ENCODE measurements at regions not wholly inside any gene's neighbourhood (a gene's known extent, or its start where the extent isn't known, plus 50 kb on each side); places are given as distances from the start of the nearest gene placed in this dataset.
A peak's percentile ranks its signal among the peaks of the same experiment; 100 is the strongest.

DNA sequence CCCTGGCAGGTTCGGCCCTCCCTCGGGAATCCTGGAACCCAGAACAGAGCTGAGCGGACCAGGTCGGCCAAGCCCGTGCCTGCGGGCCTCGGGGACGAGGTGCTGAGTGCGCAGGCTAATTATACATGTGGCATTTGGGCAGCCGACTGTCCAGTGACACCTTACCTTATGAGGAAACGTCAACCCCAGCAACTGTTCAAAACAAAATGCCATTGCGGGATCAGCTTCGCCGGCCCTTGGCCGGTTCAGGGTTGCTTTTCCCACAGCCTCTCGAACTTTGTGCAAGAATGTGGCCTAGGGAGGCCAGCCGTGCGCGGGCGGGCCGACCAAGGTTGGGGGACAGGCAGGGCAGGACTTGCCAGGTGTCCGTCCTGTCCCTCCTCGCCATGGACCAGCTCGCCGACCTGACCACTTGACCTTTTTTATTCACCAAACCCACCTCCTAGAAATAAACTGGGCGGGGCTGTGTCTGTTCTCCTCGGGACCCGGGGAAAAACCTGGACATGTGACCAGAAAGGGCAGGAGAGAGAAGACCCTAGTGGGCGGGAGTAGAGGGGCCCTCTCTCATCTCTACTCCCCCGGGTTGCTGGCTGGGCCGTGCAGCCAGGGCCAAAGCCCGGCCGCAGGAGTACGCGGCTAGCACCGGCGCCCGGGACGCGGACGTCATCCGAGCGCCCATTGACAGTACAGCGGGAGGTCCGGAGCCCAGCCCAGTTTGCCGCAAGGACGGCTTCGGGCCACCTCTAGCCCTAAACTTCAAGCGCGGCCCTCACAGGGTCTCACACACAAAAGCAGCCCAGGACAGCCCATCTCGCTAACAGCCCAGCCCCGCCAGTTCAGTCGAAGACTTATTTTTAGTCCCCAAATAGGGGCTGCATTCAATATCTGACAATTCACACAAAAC, 134.3 kb upstream of the C11orf58 start:
- Histone ChIP-seq H3K27me3 (replicated peaks; ENCODE audit: insufficient read depth) (peaks cover 81% of the 10 kb centered on the region), H3K4me1 (ENCODE audit: insufficient read depth) (peaks cover 13% of the 10 kb centered on the region), H3K4me2 (ENCODE audit: unreplicated experiment) (peak overlapping the region; percentile 82), H3K4me3 (peak overlapping the region; percentile 70), H3K27ac (no peak overlapping the region), H3K36me3 (ENCODE audit: low read depth) (no peaks in the 10 kb centered on the region), H3K9me3 (ENCODE audit: low read depth) (no peaks in the 10 kb centered on the region), H4K20me1 (ENCODE audit: insufficient read depth) (no peaks in the 10 kb centered on the region), H2AFZ (peak overlapping the region; percentile 86), H3K9me2 (ENCODE audit: insufficient read depth) (no peaks in the 10 kb centered on the region), H3K79me2 (ENCODE audit: insufficient read depth) (no peaks in the 10 kb centered on the region), H3F3A (ENCODE audit: insufficient read depth) (no peaks in the 10 kb centered on the region), H3K9ac (no peak overlapping the region)
- 23 to 25% methylated on average over 51 to 52 of the region's 53 CpGs for WGBS, 2 experiments (ENCODE audit: low coverage in 1 of 2, low lambda C conversion rate in 2 of 2, missing lambda C conversion rate in 2 of 2)
- in situ Hi-C loops (cut with MboI): no loop called here
- TF ChIP-seq EZH2 (IDR thresholded peaks at IDR 0.05; ENCODE audit: insufficient read depth, poor library complexity, severe bottlenecking): peak; percentile 55
- TF ChIP-seq EZH2phosphoT487 (IDR thresholded peaks at IDR 0.05; ENCODE audit: insufficient read depth, low read depth): no peak
- DNase-seq: peak; percentile 48

DNA sequence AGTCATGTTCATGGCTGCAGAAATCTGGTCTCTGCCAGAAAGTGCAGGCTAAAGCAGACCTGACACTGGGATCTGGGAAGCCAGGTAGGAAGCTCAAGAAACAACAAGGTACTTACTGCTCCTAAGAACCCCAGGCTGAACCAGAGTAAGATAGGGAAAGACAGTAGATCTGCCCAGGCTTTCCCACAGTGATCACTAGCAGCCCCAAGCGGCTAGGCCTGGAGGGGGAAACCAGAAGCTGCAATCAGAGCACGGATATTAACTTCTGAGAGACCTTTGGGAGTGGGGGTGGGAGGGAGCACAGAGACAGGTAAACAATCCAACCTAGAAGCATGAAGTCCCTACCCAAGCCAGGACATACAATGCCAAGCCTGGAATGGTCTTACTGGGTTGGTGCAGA, 135.2 kb upstream of the C11orf58 start:
- Histone ChIP-seq H2AFZ (no peak overlapping the region), H3K79me2 (ENCODE audit: insufficient read depth) (no peaks in the 10 kb centered on the region), H3K9me3 (ENCODE audit: low read depth) (no peaks in the 10 kb centered on the region), H3K4me1 (ENCODE audit: insufficient read depth) (peaks cover 13% of the 10 kb centered on the region), H3K36me3 (ENCODE audit: low read depth) (no peaks in the 10 kb centered on the region), H3K9ac (no peak overlapping the region), H4K20me1 (ENCODE audit: insufficient read depth) (no peaks in the 10 kb centered on the region), H3K4me3 (no peak overlapping the region), H3K27me3 (replicated peaks; ENCODE audit: insufficient read depth) (peaks cover 73% of the 10 kb centered on the region), H3K4me2 (ENCODE audit: unreplicated experiment) (no peak overlapping the region), H3K9me2 (ENCODE audit: insufficient read depth) (no peaks in the 10 kb centered on the region), H3K27ac (no peak overlapping the region), H3F3A (ENCODE audit: insufficient read depth) (no peaks in the 10 kb centered on the region)
- in situ Hi-C loops (cut with MboI): no loop called here
- TF ChIP-seq EZH2phosphoT487 (IDR thresholded peaks at IDR 0.05; ENCODE audit: insufficient read depth, low read depth) (no peak), EZH2 (IDR thresholded peaks at IDR 0.05; ENCODE audit: insufficient read depth, poor library complexity, severe bottlenecking) (no peak)
- 46 to 68% methylated on average over 2 of the region's 2 CpGs for WGBS, 2 experiments (ENCODE audit: low coverage in 1 of 2, low lambda C conversion rate in 2 of 2, missing lambda C conversion rate in 2 of 2)
- DNase-seq: no peak

DNA sequence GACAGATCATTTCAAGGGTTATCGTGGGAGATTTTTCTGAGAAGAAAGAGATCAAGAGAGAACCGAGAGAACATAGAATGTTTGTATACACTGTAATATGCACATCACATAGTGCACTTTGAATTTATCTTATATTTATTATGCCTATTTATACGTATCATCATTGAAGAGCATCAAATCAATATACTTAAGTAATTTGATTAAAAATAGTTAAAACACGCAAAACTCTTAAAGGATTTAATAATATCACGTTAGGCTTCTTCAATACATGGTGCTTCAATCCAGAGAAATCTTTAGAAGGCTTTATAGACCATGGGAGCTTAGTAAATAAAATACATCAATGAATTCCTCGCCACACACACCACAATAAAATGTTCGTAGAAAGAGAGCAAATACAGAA, 139.5 kb upstream of the C11orf58 start:
- H3K9ac ChIP-seq: no peak overlapping the region
- H3K9me3 ChIP-seq (ENCODE audit: low read depth): no peaks in the 10 kb centered on the region
- 51 to 54% methylated on average over 7 of the region's 7 CpGs for WGBS, 2 experiments (ENCODE audit: low coverage in 1 of 2, low lambda C conversion rate in 2 of 2, missing lambda C conversion rate in 2 of 2)
- no peak for DNase-seq
- no peaks in the 10 kb centered on the region for H3K9me2 ChIP-seq (ENCODE audit: insufficient read depth)
- in situ Hi-C loops (cut with MboI): no loop called here
- H3K4me1 ChIP-seq (ENCODE audit: insufficient read depth): no peaks in the 10 kb centered on the region
- H4K20me1 ChIP-seq (ENCODE audit: insufficient read depth): no peaks in the 10 kb centered on the region
- H3K79me2 ChIP-seq (ENCODE audit: insufficient read depth): no peaks in the 10 kb centered on the region
- TF ChIP-seq EZH2phosphoT487 (IDR thresholded peaks at IDR 0.05; ENCODE audit: insufficient read depth, low read depth) (no peak), EZH2 (IDR thresholded peaks at IDR 0.05; ENCODE audit: insufficient read depth, poor library complexity, severe bottlenecking) (no peak)
- no peak overlapping the region for H3K4me2 ChIP-seq (ENCODE audit: unreplicated experiment)
- no peaks in the 10 kb centered on the region for H3F3A ChIP-seq (ENCODE audit: insufficient read depth)
- H3K36me3 ChIP-seq (ENCODE audit: low read depth): no peaks in the 10 kb centered on the region
- H3K27ac ChIP-seq: no peak overlapping the region
- no peak overlapping the region for H2AFZ ChIP-seq
- H3K4me3 ChIP-seq: no peak overlapping the region
- peaks cover 34% of the 10 kb centered on the region for H3K27me3 ChIP-seq (replicated peaks; ENCODE audit: insufficient read depth)

DNA sequence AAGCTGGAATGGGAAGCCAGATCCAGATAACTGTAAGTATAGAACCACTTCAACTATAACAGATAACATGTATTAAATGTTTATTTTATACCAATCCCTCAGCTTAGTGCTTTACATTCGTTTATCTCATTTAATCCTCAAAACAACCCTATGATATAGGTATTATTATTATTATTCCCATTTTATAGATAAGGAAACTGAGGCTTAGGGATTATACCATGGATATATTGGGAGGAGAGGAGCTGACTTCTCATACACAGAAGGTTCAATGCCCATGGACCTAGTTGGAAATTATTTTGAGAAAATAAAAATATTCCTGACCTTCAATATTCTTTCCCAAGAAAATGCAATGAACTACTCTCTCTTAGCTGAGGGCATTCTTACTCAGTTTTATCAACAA, 140.4 kb upstream of the C11orf58 start:
- DNase-seq: no peak
- no peaks in the 10 kb centered on the region for H3K4me1 ChIP-seq (ENCODE audit: insufficient read depth)
- no peak overlapping the region for H2AFZ ChIP-seq
- in situ Hi-C loops (cut with MboI): no loop called here
- no peaks in the 10 kb centered on the region for H3K36me3 ChIP-seq (ENCODE audit: low read depth)
- WGBS, 2 experiments (ENCODE audit: low coverage in 1 of 2, low lambda C conversion rate in 2 of 2, missing lambda C conversion rate in 2 of 2): 0% methylated on average over 1 of the region's 1 CpG
- H4K20me1 ChIP-seq (ENCODE audit: insufficient read depth): no peaks in the 10 kb centered on the region
- no peaks in the 10 kb centered on the region for H3K9me3 ChIP-seq (ENCODE audit: low read depth)
- H3K27ac ChIP-seq: no peak overlapping the region
- no peak overlapping the region for H3K9ac ChIP-seq
- H3K4me2 ChIP-seq (ENCODE audit: unreplicated experiment): no peak overlapping the region
- TF ChIP-seq EZH2 (IDR thresholded peaks at IDR 0.05; ENCODE audit: insufficient read depth, poor library complexity, severe bottlenecking) (no peak), EZH2phosphoT487 (IDR thresholded peaks at IDR 0.05; ENCODE audit: insufficient read depth, low read depth) (no peak)
- H3F3A ChIP-seq (ENCODE audit: insufficient read depth): no peaks in the 10 kb centered on the region
- no peaks in the 10 kb centered on the region for H3K79me2 ChIP-seq (ENCODE audit: insufficient read depth)
- peaks cover 26% of the 10 kb centered on the region for H3K27me3 ChIP-seq (replicated peaks; ENCODE audit: insufficient read depth)
- no peak overlapping the region for H3K4me3 ChIP-seq
- no peaks in the 10 kb centered on the region for H3K9me2 ChIP-seq (ENCODE audit: insufficient read depth)
